Activated CD8-positive, alpha-beta memory T cell treated with anti-CD3 and anti-CD28 coated beads, Interleukin-2, amount 50 U/mL, for 4 hours (primary cell): ENCODE measurements at regions not wholly inside any gene's neighbourhood (a gene's known extent, or its start where the extent isn't known, plus 50 kb on each side); places are given as distances from the start of the nearest gene placed in this dataset.
A peak's percentile ranks its signal among the peaks of the same experiment; 100 is the strongest.

Source experiments
- DNase-seq: peaks from one replicate; pipeline ENCODE4 v3.0.0-alpha.2; 2020

GRCh38 chr14:61847861-61848260 lies 85.6 kb downstream of the SNAPC1 start:
- no peak for DNase-seq

GRCh38 chr14:61854898-61855297 lies 92.7 kb downstream of the SNAPC1 start:
- no peak for DNase-seq

- peak; percentile 67 for DNase-seq
Observed at GRCh38 chr14:61860294-61860918, 98.2 kb downstream of the SNAPC1 start.

- DNase-seq: no peak
Observed at GRCh38 chr14:61861320-61861865, 99.2 kb downstream of the SNAPC1 start.

GRCh38 chr14:61864329-61864898 lies 102.2 kb downstream of the SNAPC1 start:
- no peak for DNase-seq

GRCh38 chr14:61866932-61867920 lies 105.0 kb downstream of the SNAPC1 start:
- no peak for DNase-seq

GRCh38 chr14:61868846-61869245 lies 106.6 kb downstream of the SNAPC1 start:
- DNase-seq: no peak

GRCh38 chr14:61870163-61870562 lies 107.9 kb downstream of the SNAPC1 start:
- DNase-seq: no peak

- no peak for DNase-seq
Observed at GRCh38 chr14:61872452-61872851, 110.2 kb downstream of the SNAPC1 start.

- no peak for DNase-seq
Observed at GRCh38 chr14:61875483-61875882, 113.3 kb downstream of the SNAPC1 start.

GRCh38 chr14:61876362-61877034 lies 114.3 kb downstream of the SNAPC1 start:
- no peak for DNase-seq

- DNase-seq: no peak
Observed at GRCh38 chr14:61877035-61877390, 114.8 kb downstream of the SNAPC1 start.

- no peak for DNase-seq
Observed at GRCh38 chr14:61877768-61878167, 115.5 kb downstream of the SNAPC1 start.

GRCh38 chr14:61878931-61879330 lies 116.7 kb downstream of the SNAPC1 start:
- DNase-seq: no peak

- DNase-seq: no peak
Observed at GRCh38 chr14:61881046-61881445, 118.8 kb downstream of the SNAPC1 start.

- DNase-seq: no peak
Observed at GRCh38 chr14:61884711-61885110, 122.5 kb downstream of the SNAPC1 start.

- no peak for DNase-seq
Observed at GRCh38 chr14:61885203-61885961, 123.2 kb downstream of the SNAPC1 start.

- no peak for DNase-seq
Observed at GRCh38 chr14:61887628-61888027, 125.4 kb downstream of the SNAPC1 start.

GRCh38 chr14:61889914-61890351 lies 127.7 kb downstream of the SNAPC1 start:
- no peak for DNase-seq

GRCh38 chr14:61891170-61891569 lies 128.9 kb downstream of the SNAPC1 start:
- DNase-seq: no peak

- no peak for DNase-seq
Observed at GRCh38 chr14:61891810-61892209, 129.6 kb downstream of the SNAPC1 start.

GRCh38 chr14:61893371-61893940 lies 131.2 kb downstream of the SNAPC1 start:
- no peak for DNase-seq
